ENCODE measurements at regions not wholly inside any gene's neighbourhood (a gene's known extent, or its start where the extent isn't known, plus 50 kb on each side); places are given as distances from the start of the nearest gene placed in this dataset.

DNA sequence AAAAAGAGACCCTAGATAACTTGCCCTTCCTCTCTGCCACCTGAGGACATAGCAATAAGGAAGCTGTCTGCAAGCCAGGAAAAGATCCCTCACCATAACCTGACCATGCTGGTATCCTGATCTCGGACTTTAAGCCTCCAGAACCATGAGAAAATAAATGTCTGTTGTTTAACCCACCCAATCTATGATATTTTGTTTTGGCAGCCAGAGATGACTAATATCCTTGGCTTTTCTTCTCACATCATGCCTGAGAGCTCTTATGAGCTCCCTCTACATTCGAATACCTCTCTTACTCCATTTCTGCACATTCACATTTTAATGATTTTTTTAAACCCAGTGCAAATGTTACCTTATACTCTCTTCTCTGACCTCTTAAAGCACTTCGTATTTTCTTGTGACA, 214.0 kb upstream of the CHRM2 start:
- TF ChIP-seq POLR2A (IDR thresholded peaks at IDR 0.05; ENCODE audit: low read depth, low read length), result no peak
- TF ChIP-seq CTCF (IDR thresholded peaks at IDR 0.05; ENCODE audit: extremely low read depth in 1 of 2, insufficient read depth in 1 of 2, low read depth in 1 of 2, low read length in 2 of 2), result no peak
- TF ChIP-seq EZH2 (IDR thresholded peaks at IDR 0.05; ENCODE audit: borderline replicate concordance, low read depth, low read length, severe bottlenecking), result no peak

Measured in endothelial cell of umbilical vein (primary cell).